Caco-2 (cell line): ENCODE measurements at regions not wholly inside any gene's neighbourhood (a gene's known extent, or its start where the extent isn't known, plus 50 kb on each side); places are given as distances from the start of the nearest gene placed in this dataset.

Source experiments
- BruUV-seq: library from RNA; stranded (reverse); fragments of 400-500 nt; replicated peaks from 2 replicates; lab custom pipeline; 2021; lab: Mats Ljungman, UMichigan
- CTCF ChIA-PET: fragments of 300-600 bp; sonication (Branson Sonifier 250); formaldehyde crosslinking; loops from one replicate; lab custom pipeline; 2022; ENCODE audit warnings: antibody characterized with exemption; lab: Charles Lee
- POLR2A ChIA-PET: fragments of 300-600 bp; sonication (Branson Sonifier 250); formaldehyde crosslinking; loops from one replicate; lab custom pipeline; 2022; ENCODE audit warnings: antibody characterized with exemption; lab: Charles Lee
- DNase-seq, 2 experiments: peaks; one replicate each; pipeline versions ENCODE4 v3.0.0 to v3.0.0-alpha.2; 2020 to 2022
- H3K27me3 ChIP-seq: replicated peaks from 2 replicates; pipeline ENCODE4 v1.6.0; 2011; ENCODE audit warnings: low read length; ENCODE audit not compliant: control insufficient read depth, insufficient read depth
- H3K36me3 ChIP-seq: 2 replicates; pipeline ENCODE4 v1.5.1; 2011; ENCODE audit warnings: low read length; ENCODE audit not compliant: control insufficient read depth, insufficient read depth
- H3K4me1 ChIP-seq: fragments of 250-450 bp; sonication (Bioruptor Pico); 2 replicates; pipeline ENCODE4 v1.5.1; 2020; ENCODE audit warnings: mild to moderate bottlenecking
- H3K4me3 ChIP-seq: 2 replicates; pipeline ENCODE4 v1.5.1; 2011; ENCODE audit warnings: low read depth, mild to moderate bottlenecking, control low read depth, low read length
- H3K9me3 ChIP-seq: fragments of 250-450 bp; sonication (Bioruptor Pico); 2 replicates; pipeline ENCODE4 v1.5.1; 2020; ENCODE audit warnings: mild to moderate bottlenecking, moderate library complexity
- H3K27ac Mint-ChIP-seq: one replicate; pipeline ENCODE4 v1.8.0; 2022; ENCODE audit warnings: mixed read lengths; ENCODE audit not compliant: unreplicated experiment
- H3K27me3 Mint-ChIP-seq: one replicate; pipeline ENCODE4 v1.8.0; 2022; ENCODE audit warnings: mixed read lengths; ENCODE audit not compliant: insufficient read depth, unreplicated experiment
- H3K36me3 Mint-ChIP-seq: one replicate; pipeline ENCODE4 v1.8.0; 2022; ENCODE audit warnings: mild to moderate bottlenecking, mixed read lengths; ENCODE audit not compliant: insufficient read depth, unreplicated experiment
- H3K4me1 Mint-ChIP-seq: one replicate; pipeline ENCODE4 v1.8.0; 2022; ENCODE audit warnings: low read depth, mixed read lengths; ENCODE audit not compliant: unreplicated experiment
- H3K4me3 Mint-ChIP-seq: one replicate; pipeline ENCODE4 v1.8.0; 2022; ENCODE audit warnings: mild to moderate bottlenecking, moderate library complexity, mixed read lengths; ENCODE audit not compliant: unreplicated experiment
- H3K9me3 Mint-ChIP-seq: one replicate; pipeline ENCODE4 v1.8.0; 2022; ENCODE audit warnings: mixed read lengths; ENCODE audit not compliant: unreplicated experiment
- CTCF ChIP-seq, 2 experiments: fragments of 200-600 bp in 1 of 2; IDR thresholded peaks; 1 replicate in 1 of 2; 2 replicates in 1 of 2; pipeline versions ENCODE4 v1.5.1 to v1.8.0; 2011 to 2022; ENCODE audit warnings: antibody characterized with exemption in 1 of 2, control low read depth in 1 of 2, inconsistent platforms in 1 of 2, low read depth in 1 of 2, low read length in 1 of 2, mild to moderate bottlenecking in 1 of 2, moderate library complexity in 1 of 2; ENCODE audit not compliant: insufficient read depth in 1 of 2, severe bottlenecking in 1 of 2, unreplicated experiment in 1 of 2
- intact Hi-C: fragments of 100-400 bp; cut with micrococcal nuclease; formaldehyde crosslinking; loops from one replicate; pipeline ENCODE4 v1.10.0; 2022; ENCODE audit not compliant: unreplicated experiment

- no peak for TF ChIP-seq CTCF (IDR thresholded peaks at IDR 0.05; ENCODE audit: insufficient read depth in 1 of 2, low read depth in 1 of 2, low read length in 1 of 2, severe bottlenecking in 1 of 2, unreplicated experiment in 1 of 2)
- ChIA-PET POLR2A (no interaction called here), CTCF (no interaction called here)
- Histone ChIP-seq H3K4me1 (no peaks in the 10 kb centered on the region), H3K36me3 (no peaks in the 10 kb centered on the region), H3K9me3 (no peaks in the 10 kb centered on the region), H3K27me3 (no peaks in the 10 kb centered on the region), H3K4me3 (no peak overlapping the region)
- no peaks in the 10 kb centered on the region for H3K9me3 Mint-ChIP-seq
- H3K36me3 Mint-ChIP-seq = no peaks in the 10 kb centered on the region
- H3K27ac Mint-ChIP-seq = no peak overlapping the region
- no peaks in the 10 kb centered on the region for H3K4me1 Mint-ChIP-seq
- no peaks in the 10 kb centered on the region for H3K27me3 Mint-ChIP-seq
- intact Hi-C loops = no loop called here
- H3K4me3 Mint-ChIP-seq = no peak overlapping the region
- BruUV-seq = no TSS peak
- no peak for DNase-seq
Observed at GRCh38 chr9:81373294-81373693, 316.1 kb downstream of the TLE1 start.

GRCh38 chr9:81372628-81373191, 316.6 kb downstream of the TLE1 start:
- TF ChIP-seq CTCF (IDR thresholded peaks at IDR 0.05; ENCODE audit: insufficient read depth in 1 of 2, low read depth in 1 of 2, low read length in 1 of 2, severe bottlenecking in 1 of 2, unreplicated experiment in 1 of 2) = no peak
- H3K27me3 Mint-ChIP-seq = no peaks in the 10 kb centered on the region
- no peaks in the 10 kb centered on the region for H3K36me3 Mint-ChIP-seq
- Histone ChIP-seq H3K36me3 (no peaks in the 10 kb centered on the region), H3K4me3 (no peak overlapping the region), H3K4me1 (no peaks in the 10 kb centered on the region), H3K9me3 (no peaks in the 10 kb centered on the region), H3K27me3 (no peaks in the 10 kb centered on the region)
- ChIA-PET POLR2A (no interaction called here), CTCF (no interaction called here)
- DNase-seq = no peak
- no peak overlapping the region for H3K4me3 Mint-ChIP-seq
- no TSS peak for BruUV-seq
- H3K4me1 Mint-ChIP-seq = no peaks in the 10 kb centered on the region
- intact Hi-C loops = no loop called here
- no peak overlapping the region for H3K27ac Mint-ChIP-seq
- no peaks in the 10 kb centered on the region for H3K9me3 Mint-ChIP-seq

- Mint-ChIP-seq H3K9me3 (no peaks in the 10 kb centered on the region), H3K27ac (no peak overlapping the region), H3K27me3 (no peaks in the 10 kb centered on the region), H3K4me1 (no peaks in the 10 kb centered on the region), H3K4me3 (no peak overlapping the region), H3K36me3 (no peaks in the 10 kb centered on the region)
- no TSS peak for BruUV-seq
- DNase-seq = no peak
- Histone ChIP-seq H3K9me3 (no peaks in the 10 kb centered on the region), H3K27me3 (no peaks in the 10 kb centered on the region), H3K4me1 (no peaks in the 10 kb centered on the region), H3K4me3 (no peak overlapping the region), H3K36me3 (no peaks in the 10 kb centered on the region)
- no peak for TF ChIP-seq CTCF (IDR thresholded peaks at IDR 0.05; ENCODE audit: insufficient read depth in 1 of 2, low read depth in 1 of 2, low read length in 1 of 2, severe bottlenecking in 1 of 2, unreplicated experiment in 1 of 2)
- intact Hi-C loops = no loop called here
- ChIA-PET POLR2A (no interaction called here), CTCF (no interaction called here)
Observed at GRCh38 chr9:81371824-81372223, 317.5 kb downstream of the TLE1 start.
